ENCODE measurements at regions not wholly inside any gene's neighbourhood (a gene's known extent, or its start where the extent isn't known, plus 50 kb on each side); places are given as distances from the start of the nearest gene placed in this dataset.

- no peak for DNase-seq (ENCODE audit: low read depth in 2 of 3, low spot score in 1 of 3)
Measured at GRCh38 chr1:221900678-221901077, 158.8 kb upstream of the DUSP10 start.

GRCh38 chr1:221897321-221897721 lies 155.4 kb upstream of the DUSP10 start:
- no peak for DNase-seq (ENCODE audit: low read depth in 2 of 3, low spot score in 1 of 3)

GRCh38 chr1:221892301-221892830 lies 150.5 kb upstream of the DUSP10 start:
- DNase-seq (ENCODE audit: low read depth in 2 of 3, low spot score in 1 of 3), result no peak

- no peak for DNase-seq (ENCODE audit: low read depth in 2 of 3, low spot score in 1 of 3)
Measured at GRCh38 chr1:221891708-221892107, 149.8 kb upstream of the DUSP10 start.

GRCh38 chr1:221888801-221889200 lies 146.9 kb upstream of the DUSP10 start:
- DNase-seq (ENCODE audit: low read depth in 2 of 3, low spot score in 1 of 3), result no peak

- no peak for DNase-seq (ENCODE audit: low read depth in 2 of 3, low spot score in 1 of 3)
Measured at GRCh38 chr1:221888218-221888617, 146.3 kb upstream of the DUSP10 start.

- DNase-seq (ENCODE audit: low read depth in 2 of 3, low spot score in 1 of 3), result no peak
Measured at GRCh38 chr1:221887758-221888157, 145.9 kb upstream of the DUSP10 start.

GRCh38 chr1:221887415-221887746 lies 145.5 kb upstream of the DUSP10 start:
- no peak for DNase-seq (ENCODE audit: low read depth in 2 of 3, low spot score in 1 of 3)

- no peak for DNase-seq (ENCODE audit: low read depth in 2 of 3, low spot score in 1 of 3)
Measured at GRCh38 chr1:221886743-221887414, 145.0 kb upstream of the DUSP10 start.

GRCh38 chr1:221886311-221886710 lies 144.4 kb upstream of the DUSP10 start:
- DNase-seq (ENCODE audit: low read depth in 2 of 3, low spot score in 1 of 3), result no peak

- DNase-seq (ENCODE audit: low read depth in 2 of 3, low spot score in 1 of 3), result no peak
Measured at GRCh38 chr1:221884821-221885220, 142.9 kb upstream of the DUSP10 start.

GRCh38 chr1:221881805-221882581 lies 140.1 kb upstream of the DUSP10 start:
- no peak for DNase-seq (ENCODE audit: low read depth in 2 of 3, low spot score in 1 of 3)

GRCh38 chr1:221880182-221880581 lies 138.3 kb upstream of the DUSP10 start:
- no peak for DNase-seq (ENCODE audit: low read depth in 2 of 3, low spot score in 1 of 3)

GRCh38 chr1:221878134-221878533 lies 136.2 kb upstream of the DUSP10 start:
- no peak for DNase-seq (ENCODE audit: low read depth in 2 of 3, low spot score in 1 of 3)

GRCh38 chr1:221877311-221877710 lies 135.4 kb upstream of the DUSP10 start:
- no peak for DNase-seq (ENCODE audit: low read depth in 2 of 3, low spot score in 1 of 3)

- no peak for DNase-seq (ENCODE audit: low read depth in 2 of 3, low spot score in 1 of 3)
Measured at GRCh38 chr1:221875004-221875330, 133.1 kb upstream of the DUSP10 start.

- no peak for DNase-seq (ENCODE audit: low read depth in 2 of 3, low spot score in 1 of 3)
Measured at GRCh38 chr1:221874285-221875003, 132.6 kb upstream of the DUSP10 start.

GRCh38 chr1:221873673-221874072 lies 131.8 kb upstream of the DUSP10 start:
- DNase-seq (ENCODE audit: low read depth in 2 of 3, low spot score in 1 of 3), result no peak

GRCh38 chr1:221871056-221871455 lies 129.2 kb upstream of the DUSP10 start:
- DNase-seq (ENCODE audit: low read depth in 2 of 3, low spot score in 1 of 3), result no peak

GRCh38 chr1:221869779-221870178 lies 127.9 kb upstream of the DUSP10 start:
- no peak for DNase-seq (ENCODE audit: low read depth in 2 of 3, low spot score in 1 of 3)

- no peak for DNase-seq (ENCODE audit: low read depth in 2 of 3, low spot score in 1 of 3)
Measured at GRCh38 chr1:221868593-221869303, 126.9 kb upstream of the DUSP10 start.
